ENCODE measurements at regions not wholly inside any gene's neighbourhood (a gene's known extent, or its start where the extent isn't known, plus 50 kb on each side); places are given as distances from the start of the nearest gene placed in this dataset.

- Histone ChIP-seq H3K4me3 (replicated peaks in 1 of 3; ENCODE audit: insufficient read depth in 1 of 3, low read depth in 2 of 3, low read length in 3 of 3) (no peak overlapping the region), H3K27me3 (ENCODE audit: control insufficient read depth in 1 of 2, insufficient read depth in 2 of 2, low read length in 2 of 2) (no peaks in the 10 kb centered on the region), H3K27ac (ENCODE audit: extremely low read length, insufficient read depth, low read length) (no peak overlapping the region), H3K9me3 (ENCODE audit: low read length) (peaks cover 49% of the 10 kb centered on the region), H3K79me2 (ENCODE audit: insufficient read depth, low read length) (no peaks in the 10 kb centered on the region), H2AFZ (ENCODE audit: low read length) (no peak overlapping the region), H3K9ac (ENCODE audit: insufficient read depth, low read depth, low read length) (no peak overlapping the region), H3K36me3 (replicated peaks in 1 of 2; ENCODE audit: control insufficient read depth in 1 of 2, insufficient read depth in 2 of 2, low read length in 2 of 2) (no peaks in the 10 kb centered on the region), H4K20me1 (ENCODE audit: insufficient read depth, low read length) (no peaks in the 10 kb centered on the region), H3K4me1 (ENCODE audit: insufficient read depth, low read length) (no peaks in the 10 kb centered on the region), H3K4me2 (ENCODE audit: low read depth, low read length) (no peak overlapping the region)
- in situ Hi-C loops (cut with HindIII; ENCODE audit: extremely low pct_ligation_motif_present, low pct_unique_long_range_greater_than_20kb), result no loop called here
- 18% methylated on average over 2 of the region's 2 CpGs for WGBS (ENCODE audit: low lambda C conversion rate)
- TF ChIP-seq ARNT2 (CRISPR knock-in tag; IDR thresholded peaks at IDR 0.05; ENCODE audit: low read depth), result no peak
- TF ChIP-seq ZNF20 (CRISPR knock-in tag; IDR thresholded peaks at IDR 0.05), result no peak
- no peak for TF ChIP-seq KLF9 (CRISPR knock-in tag; IDR thresholded peaks at IDR 0.05; ENCODE audit: low read depth)
- no peak for TF ChIP-seq DPF2 (CRISPR knock-in tag; IDR thresholded peaks at IDR 0.05; ENCODE audit: borderline replicate concordance, low read depth)
- TF ChIP-seq ZNF598 (CRISPR knock-in tag; IDR thresholded peaks at IDR 0.05; ENCODE audit: borderline replicate concordance), result no peak
- TF ChIP-seq, protein P1, sequence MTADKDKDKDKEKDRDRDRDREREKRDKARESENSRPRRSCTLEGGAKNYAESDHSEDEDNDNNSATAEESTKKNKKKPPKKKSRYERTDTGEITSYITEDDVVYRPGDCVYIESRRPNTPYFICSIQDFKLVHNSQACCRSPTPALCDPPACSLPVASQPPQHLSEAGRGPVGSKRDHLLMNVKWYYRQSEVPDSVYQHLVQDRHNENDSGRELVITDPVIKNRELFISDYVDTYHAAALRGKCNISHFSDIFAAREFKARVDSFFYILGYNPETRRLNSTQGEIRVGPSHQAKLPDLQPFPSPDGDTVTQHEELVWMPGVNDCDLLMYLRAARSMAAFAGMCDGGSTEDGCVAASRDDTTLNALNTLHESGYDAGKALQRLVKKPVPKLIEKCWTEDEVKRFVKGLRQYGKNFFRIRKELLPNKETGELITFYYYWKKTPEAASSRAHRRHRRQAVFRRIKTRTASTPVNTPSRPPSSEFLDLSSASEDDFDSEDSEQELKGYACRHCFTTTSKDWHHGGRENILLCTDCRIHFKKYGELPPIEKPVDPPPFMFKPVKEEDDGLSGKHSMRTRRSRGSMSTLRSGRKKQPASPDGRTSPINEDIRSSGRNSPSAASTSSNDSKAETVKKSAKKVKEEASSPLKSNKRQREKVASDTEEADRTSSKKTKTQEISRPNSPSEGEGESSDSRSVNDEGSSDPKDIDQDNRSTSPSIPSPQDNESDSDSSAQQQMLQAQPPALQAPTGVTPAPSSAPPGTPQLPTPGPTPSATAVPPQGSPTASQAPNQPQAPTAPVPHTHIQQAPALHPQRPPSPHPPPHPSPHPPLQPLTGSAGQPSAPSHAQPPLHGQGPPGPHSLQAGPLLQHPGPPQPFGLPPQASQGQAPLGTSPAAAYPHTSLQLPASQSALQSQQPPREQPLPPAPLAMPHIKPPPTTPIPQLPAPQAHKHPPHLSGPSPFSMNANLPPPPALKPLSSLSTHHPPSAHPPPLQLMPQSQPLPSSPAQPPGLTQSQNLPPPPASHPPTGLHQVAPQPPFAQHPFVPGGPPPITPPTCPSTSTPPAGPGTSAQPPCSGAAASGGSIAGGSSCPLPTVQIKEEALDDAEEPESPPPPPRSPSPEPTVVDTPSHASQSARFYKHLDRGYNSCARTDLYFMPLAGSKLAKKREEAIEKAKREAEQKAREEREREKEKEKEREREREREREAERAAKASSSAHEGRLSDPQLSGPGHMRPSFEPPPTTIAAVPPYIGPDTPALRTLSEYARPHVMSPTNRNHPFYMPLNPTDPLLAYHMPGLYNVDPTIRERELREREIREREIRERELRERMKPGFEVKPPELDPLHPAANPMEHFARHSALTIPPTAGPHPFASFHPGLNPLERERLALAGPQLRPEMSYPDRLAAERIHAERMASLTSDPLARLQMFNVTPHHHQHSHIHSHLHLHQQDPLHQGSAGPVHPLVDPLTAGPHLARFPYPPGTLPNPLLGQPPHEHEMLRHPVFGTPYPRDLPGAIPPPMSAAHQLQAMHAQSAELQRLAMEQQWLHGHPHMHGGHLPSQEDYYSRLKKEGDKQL (CRISPR knock-in tag; IDR thresholded peaks at IDR 0.05; ENCODE audit: low read depth), result no peak
- no peak for TF ChIP-seq SAFB2 (CRISPR knock-in tag; IDR thresholded peaks at IDR 0.05; ENCODE audit: borderline replicate concordance, low read depth)
- TF ChIP-seq ZNF138 (CRISPR knock-in tag; IDR thresholded peaks at IDR 0.05; ENCODE audit: low read depth), result no peak
- no peak for TF ChIP-seq ATRX (CRISPR knock-in tag; IDR thresholded peaks at IDR 0.05; ENCODE audit: borderline replicate concordance)
- TF ChIP-seq PHB2 (IDR thresholded peaks at IDR 0.05; ENCODE audit: partially characterized antibody), result no peak
- no peak for TF ChIP-seq TMF1 (CRISPR knock-in tag; IDR thresholded peaks at IDR 0.05; ENCODE audit: low read depth)
- TF ChIP-seq ZNF589 (CRISPR knock-in tag; conservative IDR thresholded peaks at IDR 0.05), result no peak
- no peak for TF ChIP-seq ZNF550 (CRISPR knock-in tag; IDR thresholded peaks at IDR 0.05; ENCODE audit: borderline replicate concordance)
- TF ChIP-seq HOXA3 (CRISPR knock-in tag; IDR thresholded peaks at IDR 0.05), result no peak
- TF ChIP-seq ZNF878 (CRISPR knock-in tag; IDR thresholded peaks at IDR 0.05), result no peak
- TF ChIP-seq ZNF331 (CRISPR knock-in tag; IDR thresholded peaks at IDR 0.05), result no peak
- TF ChIP-seq ZNF205 (CRISPR knock-in tag; IDR thresholded peaks at IDR 0.05), result no peak
- TF ChIP-seq PAF1 (CRISPR knock-in tag; IDR thresholded peaks at IDR 0.05), result no peak
- no peak for TF ChIP-seq FOXK1 (CRISPR knock-in tag; IDR thresholded peaks at IDR 0.05; ENCODE audit: borderline replicate concordance, low read depth)
- intact Hi-C loops (cut with micrococcal nuclease; ENCODE audit: unreplicated experiment), result no loop called here
- BruUV-seq (replicated peaks), result no TSS peak
- ChIA-PET CTCF (ENCODE audit: low intra/inter-chr PET ratio, low total read pairs) (no interaction called here), POLR2A (no interaction called here)
- DNase-seq (ENCODE audit: low spot score), result no peak
- FAIRE-seq, result no peak
- ATAC-seq, result no peak
Observed at GRCh38 chr4:63211776-63212479, 1197.3 kb downstream of the TECRL start.

Data from HepG2 (cell line).